HG03135 (cell line): ENCODE measurements at regions not wholly inside any gene's neighbourhood (a gene's known extent, or its start where the extent isn't known, plus 50 kb on each side); places are given as distances from the start of the nearest gene placed in this dataset.

Source experiments
- ATAC-seq: cut with Tn5 transposase; IDR thresholded peaks from one replicate; pipeline ENCODE4 v1.9.1; 2021; ENCODE audit warnings: mild to moderate bottlenecking, moderate library complexity; ENCODE audit not compliant: unreplicated experiment

- no peak for ATAC-seq
Measured at GRCh38 chr1:3954170-3955169, 54.4 kb upstream of the C1orf174 start.

DNA sequence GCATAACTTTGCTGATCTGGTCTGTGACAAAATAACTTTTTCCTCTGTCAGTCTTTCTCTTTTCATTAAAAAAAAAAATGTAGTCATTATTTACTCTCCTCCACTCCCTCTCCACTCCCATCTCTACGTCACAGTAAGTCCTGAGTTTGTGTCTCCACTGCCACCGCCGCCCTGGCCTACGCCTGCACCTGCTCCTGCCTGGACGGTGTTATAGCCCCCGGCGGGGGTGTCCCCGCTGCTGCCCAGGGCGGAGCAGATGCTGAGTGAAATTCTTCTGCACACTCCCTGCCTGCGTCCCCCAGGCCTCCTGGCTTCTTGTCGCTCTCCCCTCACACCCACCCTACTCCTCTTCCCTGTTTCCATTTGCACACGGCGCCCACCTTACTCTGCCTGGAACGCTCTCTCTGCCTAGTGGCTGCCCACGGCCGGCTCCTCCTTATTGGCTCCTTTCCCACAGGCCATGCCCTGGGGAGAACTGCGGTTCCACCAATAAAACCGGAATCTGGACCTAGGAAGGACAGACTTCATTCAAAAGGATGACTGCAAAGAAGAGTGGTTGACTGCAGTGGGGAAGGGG, 55.2 kb upstream of the C1orf174 start:
- no peak for ATAC-seq

DNA sequence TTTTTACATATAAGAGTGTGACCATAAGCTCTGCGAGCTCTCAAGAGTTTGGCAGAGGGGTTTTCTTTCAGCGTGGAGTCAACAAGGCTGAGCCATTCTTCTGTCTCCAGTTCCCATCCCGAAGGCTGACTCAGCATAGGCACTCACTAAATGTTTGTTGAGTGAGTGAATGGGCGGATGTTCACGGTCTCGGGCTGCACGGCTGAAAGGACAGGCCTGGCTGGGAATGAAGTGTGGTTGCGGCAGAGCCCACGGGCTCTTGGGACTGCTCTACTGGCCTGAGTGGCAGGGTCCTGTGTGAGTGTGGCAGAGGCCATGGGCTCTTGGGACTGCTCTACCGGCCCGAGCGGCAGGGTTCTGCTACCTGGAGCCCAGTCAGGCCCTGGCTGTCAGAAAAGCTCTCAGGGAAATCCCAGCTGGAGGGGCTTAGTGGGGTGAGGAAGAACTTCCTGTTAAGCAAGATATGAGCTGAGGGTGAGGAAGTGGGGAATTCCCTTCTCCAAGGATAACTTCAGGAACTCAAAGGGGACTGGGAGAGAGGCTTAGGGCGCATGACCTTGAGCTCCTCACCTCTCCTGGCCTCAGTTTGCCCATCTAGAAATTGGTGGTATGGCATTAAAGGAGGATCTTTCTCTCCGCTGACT, 56.6 kb upstream of the C1orf174 start:
- no peak for ATAC-seq

GRCh38 chr1:3959361-3959760, 59.3 kb upstream of the C1orf174 start:
- ATAC-seq: no peak

- ATAC-seq: no peak
Measured at GRCh38 chr1:3963554-3963953, 63.5 kb upstream of the C1orf174 start.

DNA sequence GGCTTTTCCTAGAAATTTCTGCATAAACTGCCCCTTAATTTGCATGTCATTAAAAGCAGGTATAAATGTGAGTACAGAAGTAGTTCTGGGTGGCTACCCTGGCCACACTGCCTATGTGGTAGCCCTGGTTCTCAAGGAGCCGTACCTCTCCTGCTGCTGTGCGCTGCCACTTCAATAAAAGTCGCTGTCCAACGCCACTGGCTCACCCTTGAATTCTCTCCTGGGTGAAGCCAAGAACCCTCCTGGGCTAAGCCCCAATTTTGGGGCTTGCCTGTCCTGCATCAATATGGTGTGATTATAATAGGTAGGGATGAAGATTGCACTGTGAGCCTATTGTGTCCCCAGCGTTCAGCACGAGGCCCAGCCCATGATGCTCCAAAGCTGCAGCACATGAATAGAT, 65.6 kb upstream of the C1orf174 start:
- ATAC-seq: no peak

- ATAC-seq: no peak
Measured at GRCh38 chr1:3968851-3969250, 68.8 kb upstream of the C1orf174 start.

DNA sequence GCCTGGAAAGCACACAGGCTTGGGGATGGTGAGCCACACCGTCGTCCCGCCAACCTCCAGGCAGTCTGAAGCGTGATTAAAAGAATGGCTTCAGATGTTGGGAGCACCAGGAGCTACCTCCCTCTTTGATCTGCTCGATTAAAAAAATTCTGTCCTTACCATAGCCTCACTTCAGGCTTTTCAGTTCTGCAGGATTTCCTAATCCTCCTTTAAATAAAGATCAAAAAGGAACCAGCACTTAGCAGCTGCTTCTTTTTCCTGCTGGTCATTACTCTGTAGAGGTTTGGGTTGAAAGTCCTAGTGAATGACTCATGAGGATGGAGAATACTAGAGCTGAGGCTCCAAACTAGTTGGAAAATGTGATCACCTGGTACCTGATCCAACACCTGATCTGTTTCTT, 71.9 kb upstream of the C1orf174 start:
- no peak for ATAC-seq

DNA sequence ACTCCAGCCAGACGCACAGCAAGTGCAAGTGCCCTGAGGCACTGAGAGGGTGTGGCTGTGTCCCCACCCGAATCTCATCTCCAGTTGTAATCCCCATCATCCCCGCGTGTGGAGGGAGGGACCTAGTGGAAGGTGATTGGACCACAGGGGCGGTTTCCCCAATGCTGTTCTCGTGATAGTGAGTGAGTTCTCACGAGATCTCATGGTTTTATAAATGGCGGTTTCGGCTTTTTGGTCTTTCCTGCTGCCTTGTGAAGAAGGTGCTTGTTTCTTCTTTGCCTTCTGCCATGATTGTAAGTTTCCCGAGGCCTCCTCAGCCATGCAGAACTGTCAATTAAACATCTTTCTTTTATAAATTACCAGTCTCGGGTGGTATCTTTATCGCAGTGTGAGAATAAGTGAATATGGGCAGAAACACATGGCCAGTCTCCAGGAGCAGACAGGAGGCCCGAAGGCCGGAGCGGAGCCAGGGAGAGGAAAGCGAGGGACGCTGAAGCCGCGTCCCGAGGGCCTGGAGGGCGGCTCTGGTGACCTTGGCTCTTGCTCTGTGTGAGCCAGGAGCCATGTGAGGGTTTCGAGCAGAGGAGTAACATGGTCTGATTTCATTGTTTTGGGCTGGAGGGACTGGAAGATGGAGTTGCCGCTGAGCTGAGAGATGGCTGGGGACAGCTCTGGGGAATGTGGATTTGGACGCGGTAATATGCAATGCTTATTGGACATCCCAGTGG, 76.0 kb upstream of the C1orf174 start:
- ATAC-seq: no peak

DNA sequence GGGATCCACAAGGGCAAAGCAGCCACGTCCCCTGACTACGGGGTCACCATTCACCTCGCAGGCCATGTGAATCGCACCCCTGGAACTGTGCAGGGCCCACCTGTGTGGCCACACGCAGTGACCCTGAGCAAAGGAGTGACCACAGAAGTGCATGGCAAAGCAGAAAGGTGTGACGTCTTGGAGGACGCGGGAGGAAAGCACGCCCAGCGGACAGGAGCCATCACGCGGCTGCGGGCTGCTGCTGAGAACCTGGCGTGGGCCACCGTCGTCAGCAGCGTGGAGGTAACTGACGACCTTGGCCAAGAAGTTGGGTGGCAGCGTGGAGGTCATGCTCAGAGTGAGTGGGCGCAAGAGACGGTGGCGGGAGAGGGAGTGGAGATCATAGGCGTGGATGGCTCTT, 76.7 kb upstream of the C1orf174 start:
- no peak for ATAC-seq

- no peak for ATAC-seq
Measured at GRCh38 chr1:3978196-3978989, 78.3 kb upstream of the C1orf174 start.

- ATAC-seq: no peak
Measured at GRCh38 chr1:3978990-3979325, 78.9 kb upstream of the C1orf174 start.

GRCh38 chr1:3981261-3981660, 81.2 kb upstream of the C1orf174 start:
- ATAC-seq: no peak

DNA sequence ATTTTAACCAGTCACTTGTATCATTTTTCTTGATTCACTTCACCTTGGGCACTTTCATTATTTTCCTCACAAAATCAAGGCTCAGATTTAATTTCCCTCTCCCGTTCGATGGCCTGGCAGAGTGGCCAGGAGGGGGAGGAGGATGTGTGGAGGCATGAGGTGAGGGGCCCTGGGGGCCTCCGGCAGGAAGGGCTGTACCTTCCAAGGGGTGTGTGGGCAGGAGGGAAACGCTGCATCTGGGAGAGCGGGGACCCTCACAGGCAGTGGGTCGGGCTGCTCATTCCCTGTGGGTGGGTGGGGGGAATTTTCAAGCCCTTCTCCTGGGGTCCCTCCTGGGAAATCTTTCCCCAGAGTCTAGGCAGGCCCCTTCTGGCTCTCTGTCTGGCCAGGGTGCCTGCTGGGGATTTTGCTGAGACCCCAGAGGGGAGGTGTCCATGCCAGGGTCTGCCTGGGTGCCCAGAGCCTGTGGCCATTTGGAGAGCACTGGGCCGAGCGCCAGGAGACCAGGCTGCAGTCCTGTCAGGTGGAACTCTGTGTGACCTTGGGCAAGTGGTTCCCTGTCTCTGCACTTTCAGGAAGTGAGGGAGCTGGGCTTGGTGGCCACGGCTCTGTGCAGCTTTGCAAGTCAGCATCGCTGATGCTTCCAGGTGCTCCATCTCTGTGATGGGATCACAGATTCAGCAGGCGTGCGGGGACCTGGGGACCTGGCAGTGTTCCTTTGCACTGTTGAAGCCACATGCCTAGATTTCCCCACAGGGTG, 81.9 kb upstream of the C1orf174 start:
- ATAC-seq: no peak

DNA sequence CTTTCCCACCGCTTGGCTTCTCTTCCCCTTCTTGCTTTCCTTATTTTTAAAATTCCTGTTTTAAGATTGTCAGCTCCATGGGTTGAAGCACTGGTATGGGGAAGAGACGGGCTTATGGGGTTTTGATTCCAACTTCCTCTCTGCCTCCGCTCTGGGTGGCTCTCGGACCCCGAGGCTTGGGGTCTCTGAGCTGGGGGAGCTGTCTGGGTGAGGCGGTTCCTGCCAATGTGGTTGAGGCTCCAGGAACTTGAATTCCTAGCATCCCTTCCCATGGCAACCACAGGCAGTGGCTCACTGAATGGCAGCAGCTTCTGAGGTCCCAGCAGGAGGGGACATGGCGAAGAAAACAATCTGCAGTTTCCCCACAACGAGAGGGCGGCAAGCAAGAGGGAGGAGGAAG, 83.1 kb upstream of the C1orf174 start:
- ATAC-seq: no peak

DNA sequence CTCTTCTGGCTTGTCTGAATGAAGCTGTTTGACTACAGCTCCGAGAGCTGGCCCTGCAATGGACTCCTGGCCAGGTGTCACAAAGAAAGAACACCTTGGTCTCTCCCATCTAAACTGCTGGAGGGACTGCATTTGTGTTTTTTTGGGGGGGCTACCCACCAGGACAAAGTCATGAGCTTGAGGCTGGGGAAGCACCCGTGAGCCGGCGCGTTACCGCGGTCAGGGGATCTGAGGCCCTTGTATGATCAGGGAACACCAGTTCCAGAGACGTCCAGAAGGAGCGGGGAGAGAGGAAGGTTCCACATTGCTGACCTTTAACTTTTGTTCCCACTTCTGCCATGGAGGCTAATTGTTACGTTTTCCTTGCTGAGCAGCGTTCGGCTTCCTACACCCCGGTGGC, 84.5 kb upstream of the C1orf174 start:
- no peak for ATAC-seq

GRCh38 chr1:3986686-3987218, 86.7 kb upstream of the C1orf174 start:
- no peak for ATAC-seq

GRCh38 chr1:3987669-3988235, 87.7 kb upstream of the C1orf174 start:
- ATAC-seq: no peak

DNA sequence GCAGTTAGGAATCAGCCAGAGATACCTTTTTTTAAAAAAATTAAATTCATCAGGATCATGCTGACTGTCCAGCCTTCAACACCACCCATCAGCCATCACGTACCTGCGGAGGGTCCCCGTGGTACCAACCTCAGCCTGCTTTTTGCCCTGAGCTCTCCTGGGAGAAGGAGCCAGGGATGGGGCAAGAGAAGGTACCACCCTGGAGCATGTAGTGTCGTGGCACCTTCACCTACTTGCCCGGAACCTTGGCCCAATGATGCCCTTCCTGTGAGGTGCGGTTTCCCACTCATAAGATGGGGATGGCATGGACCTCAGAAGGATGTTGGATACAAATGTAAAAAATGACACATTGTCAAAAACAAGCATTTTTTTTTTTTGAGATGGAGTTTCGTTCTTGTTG, 88.4 kb upstream of the C1orf174 start:
- no peak for ATAC-seq
